ENCODE measurements at regions not wholly inside any gene's neighbourhood (a gene's known extent, or its start where the extent isn't known, plus 50 kb on each side); places are given as distances from the start of the nearest gene placed in this dataset.

- no peaks in the 10 kb centered on the region for H3K36me3 ChIP-seq (ENCODE audit: control insufficient read depth in 2 of 2, extremely low read depth in 1 of 2, insufficient read depth in 2 of 2, low read length in 2 of 2)
- H3K4me3 ChIP-seq (replicated peaks in 1 of 3; ENCODE audit: insufficient read depth in 1 of 3, low read depth in 1 of 3, low read length in 3 of 3) = no peak overlapping the region
- intact Hi-C loops (cut with micrococcal nuclease) (no loop called here), dilution Hi-C loops (cut with MboI; ENCODE audit: extremely low pct_ligation_motif_present, low sequenced_read_pairs) (no loop called here)
- ChIA-PET POLR2A (no interaction called here), CTCF (no interaction called here)
- no peak overlapping the region for H2AFZ ChIP-seq (ENCODE audit: low read depth, low read length)
- no peak overlapping the region for H3K9ac ChIP-seq (replicated peaks; ENCODE audit: extremely low read depth, insufficient read depth, low read length)
- H3K27ac ChIP-seq (ENCODE audit: insufficient read depth, low read depth, low read length) = no peak overlapping the region
- no peaks in the 10 kb centered on the region for H3K27me3 ChIP-seq (ENCODE audit: control insufficient read depth in 2 of 2, insufficient read depth in 2 of 2, low read length in 2 of 2)
- H3K79me2 ChIP-seq (ENCODE audit: control insufficient read depth, insufficient read depth, low read length) = no peaks in the 10 kb centered on the region
- BruUV-seq (replicated peaks) = no TSS peak
- H3K9me1 ChIP-seq (replicated peaks; ENCODE audit: control insufficient read depth, extremely low read depth, insufficient read depth, low read length) = no peaks in the 10 kb centered on the region
- no peak overlapping the region for H3K4me2 ChIP-seq (ENCODE audit: insufficient read depth, low read length)
- H3K4me1 ChIP-seq (ENCODE audit: control insufficient read depth, extremely low read depth, insufficient read depth, low read length) = peaks cover 37% of the 10 kb centered on the region
- FAIRE-seq (peak; percentile 24), DNase-seq (ENCODE audit: low read depth, low spot score) (no peak)
- H3K9me3 ChIP-seq (replicated peaks; ENCODE audit: control insufficient read depth, insufficient read depth, low read length) = no peaks in the 10 kb centered on the region
- no peaks in the 10 kb centered on the region for H4K20me1 ChIP-seq (replicated peaks; ENCODE audit: control insufficient read depth, extremely low read depth, insufficient read depth, low read length)
- TF ChIP-seq POLR2AphosphoS5 (IDR thresholded peaks at IDR 0.05; ENCODE audit: insufficient read depth, low read depth, low read length) (no peak), MAX (IDR thresholded peaks at IDR 0.05; ENCODE audit: insufficient read depth, insufficient read length) (no peak), EZH2 (IDR thresholded peaks at IDR 0.05; ENCODE audit: borderline replicate concordance, low read depth, low read length, severe bottlenecking) (no peak), FOS (IDR thresholded peaks at IDR 0.05; ENCODE audit: borderline replicate concordance, insufficient read depth, low read length) (no peak), MYC (IDR thresholded peaks at IDR 0.05; ENCODE audit: low read depth, low read length) (no peak), GATA2 (IDR thresholded peaks at IDR 0.05; ENCODE audit: insufficient read depth, insufficient read length, low read depth, low read length) (no peak), JUN (IDR thresholded peaks at IDR 0.05; ENCODE audit: borderline replicate concordance, insufficient read depth, insufficient read length, low read depth) (no peak), CTCF (IDR thresholded peaks at IDR 0.05; ENCODE audit: extremely low read depth in 1 of 2, insufficient read depth in 1 of 2, low read depth in 1 of 2, low read length in 2 of 2) (no peak), POLR2A (IDR thresholded peaks at IDR 0.05; ENCODE audit: low read depth, low read length) (no peak)
Measured at GRCh38 chr14:51576117-51576430, 75.6 kb upstream of the FRMD6 start.

All from endothelial cell of umbilical vein (primary cell).